NCI-H1417 (cell line): ENCODE measurements at regions not wholly inside any gene's neighbourhood (a gene's known extent, or its start where the extent isn't known, plus 50 kb on each side); places are given as distances from the start of the nearest gene placed in this dataset.
"Not testable (repeated sequence)": the region's sequence is repeated elsewhere in the genome, so short reads cannot be mapped to it uniquely, and the experiment has no call there.

ENCODE experiments used
- DNase-seq, 3 experiments: peaks; one replicate each; lab custom pipeline; 2025; lab: John Stamatoyannopoulos, UW

GRCh38 chr11:90318651-90319050, 95.8 kb upstream of the CHORDC1 start:
- DNase-seq = no peak

- peak in 1 of 3 experiments; percentile 28 for DNase-seq
These were observed 87.4 kb upstream of the CHORDC1 start for GRCh38 chr11:90310210-90310609.

- DNase-seq = peak in 1 of 3 experiments; percentile 33
These were observed 86.8 kb upstream of the CHORDC1 start for GRCh38 chr11:90309693-90310092.

- no peak for DNase-seq
These were observed 71.7 kb upstream of the CHORDC1 start for GRCh38 chr11:90294526-90294925.

GRCh38 chr11:90294091-90294490, 71.2 kb upstream of the CHORDC1 start:
- no peak for DNase-seq

- peak; percentile 7 to 68 (median 15) for DNase-seq
These were observed 65.5 kb upstream of the CHORDC1 start for GRCh38 chr11:90288212-90288821.

- no peak for DNase-seq
These were observed 63.8 kb upstream of the CHORDC1 start for GRCh38 chr11:90286640-90287039.

GRCh38 chr11:90284171-90284570, 61.3 kb upstream of the CHORDC1 start:
- no peak for DNase-seq

- DNase-seq = not testable (repeated sequence)
These were observed 59.8 kb upstream of the CHORDC1 start for GRCh38 chr11:90282551-90283071.

- no peak for DNase-seq
These were observed 51.5 kb upstream of the CHORDC1 start for GRCh38 chr11:90274362-90274761.
